SK-N-SH treated with all-trans-retinoic acid at 6 μM for 48 hours (cell line): ENCODE measurements at regions not wholly inside any gene's neighbourhood (a gene's known extent, or its start where the extent isn't known, plus 50 kb on each side); places are given as distances from the start of the nearest gene placed in this dataset.

ENCODE experiments used
- ATAC-seq: fragments of 200-7000 bp; cut with Tn5 transposase; 3 replicates; pipeline ENCODE4 v1.9.1; 2020; ENCODE audit warnings: mild to moderate bottlenecking, moderate library complexity
- ARNTL ChIP-seq: fragments of 450-650 bp; formaldehyde crosslinking; IDR thresholded peaks from 2 replicates; pipeline ENCODE4 v1.5.0; 2020; ENCODE audit warnings: low read depth, mild to moderate bottlenecking, moderate library complexity, borderline replicate concordance
- BACH2 ChIP-seq: fragments of 250-450 bp; sonication (Bioruptor Pico); IDR thresholded peaks from 2 replicates; pipeline ENCODE4 v1.9.0; 2021; ENCODE audit warnings: mild to moderate bottlenecking, borderline replicate concordance
- CSDC2 ChIP-seq: fragments of 250-450 bp; sonication (Bioruptor Pico); IDR thresholded peaks from 2 replicates; pipeline ENCODE4 v1.5.0; 2020; ENCODE audit warnings: mild to moderate bottlenecking, moderate library complexity
- ESRRG ChIP-seq: fragments of 250-450 bp; sonication (Bioruptor Pico); IDR thresholded peaks from 2 replicates; pipeline ENCODE4 v1.6.1; 2021; ENCODE audit warnings: mild to moderate bottlenecking
- ISL1 ChIP-seq: fragments of 250-450 bp; sonication (Bioruptor Pico); IDR thresholded peaks from 2 replicates; pipeline ENCODE4 v2.1.2; 2022; ENCODE audit warnings: mild to moderate bottlenecking, moderate library complexity
- OSR1 ChIP-seq: fragments of 250-450 bp; sonication (Bioruptor Pico); IDR thresholded peaks from 2 replicates; pipeline ENCODE4 v1.8.0; 2022; ENCODE audit warnings: moderate library complexity, mild to moderate bottlenecking, inconsistent platforms
- PPARA ChIP-seq: fragments of 250-450 bp; sonication (Bioruptor Pico); IDR thresholded peaks from 2 replicates; pipeline ENCODE4 v1.5.0; 2020; ENCODE audit warnings: mild to moderate bottlenecking, borderline replicate concordance
- RARB ChIP-seq: fragments of 250-450 bp; sonication (Bioruptor Pico); IDR thresholded peaks from 2 replicates; pipeline ENCODE4 v1.8.0; 2021; ENCODE audit warnings: mild to moderate bottlenecking, moderate library complexity
- SNAI2 ChIP-seq: fragments of 250-450 bp; sonication (Bioruptor Pico); IDR thresholded peaks from 2 replicates; pipeline ENCODE4 v1.5.0; 2020; ENCODE audit warnings: mild to moderate bottlenecking, moderate library complexity
- TCF4 ChIP-seq: fragments of 250-450 bp; sonication (Bioruptor Pico); IDR thresholded peaks from 2 replicates; pipeline ENCODE4 v1.8.0; 2021; ENCODE audit warnings: mild to moderate bottlenecking, moderate library complexity, borderline replicate concordance
- TOX ChIP-seq: fragments of 250-450 bp; sonication (Bioruptor Pico); IDR thresholded peaks from 2 replicates; pipeline ENCODE4 v1.8.0; 2021; ENCODE audit warnings: mild to moderate bottlenecking, moderate library complexity, borderline replicate concordance
- ZC3H10 ChIP-seq: fragments of 250-450 bp; sonication (Bioruptor Pico); IDR thresholded peaks from 2 replicates; pipeline ENCODE4 v1.5.1; 2021; ENCODE audit warnings: mild to moderate bottlenecking, moderate library complexity
- ZFP3 ChIP-seq: fragments of 250-450 bp; sonication (Bioruptor Pico); IDR thresholded peaks from 2 replicates; pipeline ENCODE4 v1.5.0; 2020; ENCODE audit warnings: mild to moderate bottlenecking, moderate library complexity
- ZFP30 ChIP-seq: fragments of 450-650 bp; formaldehyde crosslinking; IDR thresholded peaks from 2 replicates; pipeline ENCODE4 v1.5.0; 2022; ENCODE audit warnings: mild to moderate bottlenecking, moderate library complexity
- ZNF565 ChIP-seq: fragments of 450-650 bp; formaldehyde crosslinking; conservative IDR thresholded peaks from 2 replicates; pipeline ENCODE4 v1.5.0; 2020; ENCODE audit warnings: low read depth, mild to moderate bottlenecking, moderate library complexity
- ZNF70 ChIP-seq: fragments of 450-650 bp; formaldehyde crosslinking; IDR thresholded peaks from 2 replicates; pipeline ENCODE4 v1.5.0; 2020; ENCODE audit warnings: mild to moderate bottlenecking, moderate library complexity
- ZNF8 ChIP-seq: fragments of 450-650 bp; formaldehyde crosslinking; IDR thresholded peaks from 2 replicates; pipeline ENCODE4 v1.5.0; 2020; ENCODE audit warnings: mild to moderate bottlenecking, moderate library complexity
- TF ChIP-seq, protein P1 (sequence below): fragments of 250-450 bp; sonication (Bioruptor Pico); IDR thresholded peaks from 2 replicates; pipeline ENCODE4 v1.5.1; 2021; ENCODE audit warnings: mild to moderate bottlenecking, moderate library complexity
- TF ChIP-seq, protein P2 (sequence below): fragments of 250-450 bp; sonication (Bioruptor Pico); IDR thresholded peaks from 2 replicates; pipeline ENCODE4 v1.5.1; 2020; ENCODE audit warnings: low read depth, mild to moderate bottlenecking, moderate library complexity
- TF ChIP-seq, protein P3 (sequence below): fragments of 250-450 bp; sonication (Bioruptor Pico); IDR thresholded peaks from 2 replicates; pipeline ENCODE4 v1.5.0; 2020; ENCODE audit warnings: mild to moderate bottlenecking, moderate library complexity
- TF ChIP-seq, protein P4 (sequence below): fragments of 250-450 bp; sonication (Bioruptor Pico); IDR thresholded peaks from 2 replicates; pipeline ENCODE4 v1.8.0; 2021; ENCODE audit warnings: low read depth, mild to moderate bottlenecking, moderate library complexity, borderline replicate concordance
- TF ChIP-seq, protein P5 (sequence below): fragments of 250-450 bp; sonication (Bioruptor Pico); IDR thresholded peaks from 2 replicates; pipeline ENCODE4 v1.8.0; 2020; ENCODE audit warnings: mild to moderate bottlenecking, moderate library complexity, borderline replicate concordance

DNA sequence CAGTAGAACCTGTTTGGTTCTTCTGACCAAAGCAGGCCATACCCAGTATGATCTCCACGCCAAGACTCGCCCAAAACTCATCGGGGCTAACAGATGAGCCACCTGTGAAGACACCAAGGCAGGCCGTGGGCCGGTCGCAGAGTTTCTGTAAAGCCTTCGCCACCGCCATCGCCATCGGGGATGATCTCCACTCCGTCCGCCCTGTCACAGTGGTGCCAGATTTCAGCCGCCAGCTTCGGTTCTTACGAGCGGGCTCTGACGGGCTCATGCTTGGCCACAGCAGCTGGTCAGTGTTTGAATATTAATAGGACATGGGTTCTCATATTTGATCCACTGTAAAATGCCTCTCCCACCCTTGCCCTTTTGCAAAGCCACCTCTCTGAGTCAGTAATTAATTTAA lies 113.2 kb upstream of the TMEM132D start:
- no peak for ATAC-seq
- TF ChIP-seq ZC3H10 (no peak), ARNTL (CRISPR knock-in tag) (no peak)
- TF ChIP-seq, protein P1, sequence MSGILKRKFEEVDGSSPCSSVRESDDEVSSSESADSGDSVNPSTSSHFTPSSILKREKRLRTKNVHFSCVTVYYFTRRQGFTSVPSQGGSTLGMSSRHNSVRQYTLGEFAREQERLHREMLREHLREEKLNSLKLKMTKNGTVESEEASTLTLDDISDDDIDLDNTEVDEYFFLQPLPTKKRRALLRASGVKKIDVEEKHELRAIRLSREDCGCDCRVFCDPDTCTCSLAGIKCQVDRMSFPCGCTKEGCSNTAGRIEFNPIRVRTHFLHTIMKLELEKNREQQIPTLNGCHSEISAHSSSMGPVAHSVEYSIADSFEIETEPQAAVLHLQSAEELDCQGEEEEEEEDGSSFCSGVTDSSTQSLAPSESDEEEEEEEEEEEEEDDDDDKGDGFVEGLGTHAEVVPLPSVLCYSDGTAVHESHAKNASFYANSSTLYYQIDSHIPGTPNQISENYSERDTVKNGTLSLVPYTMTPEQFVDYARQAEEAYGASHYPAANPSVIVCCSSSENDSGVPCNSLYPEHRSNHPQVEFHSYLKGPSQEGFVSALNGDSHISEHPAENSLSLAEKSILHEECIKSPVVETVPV (CRISPR knock-in tag) = no peak
- TF ChIP-seq, protein P2, sequence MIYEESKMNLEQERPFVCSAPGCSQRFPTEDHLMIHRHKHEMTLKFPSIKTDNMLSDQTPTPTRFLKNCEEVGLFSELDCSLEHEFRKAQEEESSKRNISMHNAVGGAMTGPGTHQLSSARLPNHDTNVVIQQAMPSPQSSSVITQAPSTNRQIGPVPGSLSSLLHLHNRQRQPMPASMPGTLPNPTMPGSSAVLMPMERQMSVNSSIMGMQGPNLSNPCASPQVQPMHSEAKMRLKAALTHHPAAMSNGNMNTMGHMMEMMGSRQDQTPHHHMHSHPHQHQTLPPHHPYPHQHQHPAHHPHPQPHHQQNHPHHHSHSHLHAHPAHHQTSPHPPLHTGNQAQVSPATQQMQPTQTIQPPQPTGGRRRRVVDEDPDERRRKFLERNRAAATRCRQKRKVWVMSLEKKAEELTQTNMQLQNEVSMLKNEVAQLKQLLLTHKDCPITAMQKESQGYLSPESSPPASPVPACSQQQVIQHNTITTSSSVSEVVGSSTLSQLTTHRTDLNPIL (CRISPR knock-in tag) = no peak

DNA sequence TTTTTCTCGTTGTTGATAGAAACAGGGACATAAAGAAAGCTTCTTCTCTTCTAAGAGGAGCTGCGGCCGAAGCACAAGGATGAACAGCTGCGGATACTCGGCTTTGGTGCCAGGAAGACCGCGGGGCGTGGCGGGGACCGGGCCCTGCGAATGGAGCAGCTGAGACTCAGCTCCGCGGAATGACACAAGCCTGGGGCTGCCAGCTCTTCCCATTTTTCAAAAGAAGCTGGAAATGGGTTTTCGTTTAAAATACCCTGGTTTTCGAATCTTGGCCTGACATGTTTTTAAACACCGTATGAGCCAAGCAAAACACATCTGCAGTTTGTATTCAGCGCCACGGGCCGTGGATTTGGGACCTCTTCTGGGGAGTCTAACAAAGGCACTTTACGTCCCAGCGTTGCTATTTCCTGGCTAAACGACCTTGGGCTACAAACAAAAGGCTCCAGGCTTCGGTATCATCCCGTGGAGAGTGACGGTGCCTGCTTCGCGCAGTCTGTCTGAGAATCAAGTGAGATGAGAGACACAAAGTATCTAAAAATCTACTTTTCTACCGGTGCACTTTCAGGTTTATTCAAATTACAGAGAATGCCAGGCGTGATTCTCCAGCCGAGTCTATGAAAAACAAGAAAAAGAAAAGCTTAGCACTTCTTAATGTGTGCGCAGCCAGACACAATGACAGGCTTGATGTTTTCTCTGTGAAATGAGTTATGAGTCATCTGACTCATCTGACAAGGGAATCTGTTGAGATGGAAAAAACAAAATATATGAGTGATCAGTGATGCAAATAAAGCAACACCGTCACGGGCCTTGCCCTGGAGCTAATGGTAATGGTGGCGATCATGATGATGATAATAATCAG lies 114.0 kb upstream of the TMEM132D start:
- no peak for TF ChIP-seq ZFP3
- no peak for TF ChIP-seq BACH2 (CRISPR knock-in tag)
- TF ChIP-seq ZFP30 = no peak
- TF ChIP-seq, protein P3, sequence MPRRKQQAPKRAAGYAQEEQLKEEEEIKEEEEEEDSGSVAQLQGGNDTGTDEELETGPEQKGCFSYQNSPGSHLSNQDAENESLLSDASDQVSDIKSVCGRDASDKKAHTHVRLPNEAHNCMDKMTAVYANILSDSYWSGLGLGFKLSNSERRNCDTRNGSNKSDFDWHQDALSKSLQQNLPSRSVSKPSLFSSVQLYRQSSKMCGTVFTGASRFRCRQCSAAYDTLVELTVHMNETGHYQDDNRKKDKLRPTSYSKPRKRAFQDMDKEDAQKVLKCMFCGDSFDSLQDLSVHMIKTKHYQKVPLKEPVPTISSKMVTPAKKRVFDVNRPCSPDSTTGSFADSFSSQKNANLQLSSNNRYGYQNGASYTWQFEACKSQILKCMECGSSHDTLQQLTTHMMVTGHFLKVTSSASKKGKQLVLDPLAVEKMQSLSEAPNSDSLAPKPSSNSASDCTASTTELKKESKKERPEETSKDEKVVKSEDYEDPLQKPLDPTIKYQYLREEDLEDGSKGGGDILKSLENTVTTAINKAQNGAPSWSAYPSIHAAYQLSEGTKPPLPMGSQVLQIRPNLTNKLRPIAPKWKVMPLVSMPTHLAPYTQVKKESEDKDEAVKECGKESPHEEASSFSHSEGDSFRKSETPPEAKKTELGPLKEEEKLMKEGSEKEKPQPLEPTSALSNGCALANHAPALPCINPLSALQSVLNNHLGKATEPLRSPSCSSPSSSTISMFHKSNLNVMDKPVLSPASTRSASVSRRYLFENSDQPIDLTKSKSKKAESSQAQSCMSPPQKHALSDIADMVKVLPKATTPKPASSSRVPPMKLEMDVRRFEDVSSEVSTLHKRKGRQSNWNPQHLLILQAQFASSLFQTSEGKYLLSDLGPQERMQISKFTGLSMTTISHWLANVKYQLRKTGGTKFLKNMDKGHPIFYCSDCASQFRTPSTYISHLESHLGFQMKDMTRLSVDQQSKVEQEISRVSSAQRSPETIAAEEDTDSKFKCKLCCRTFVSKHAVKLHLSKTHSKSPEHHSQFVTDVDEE (CRISPR knock-in tag) = no peak
- TF ChIP-seq TCF4 = no peak
- no peak for TF ChIP-seq ESRRG
- no peak for TF ChIP-seq OSR1 (CRISPR knock-in tag)
- TF ChIP-seq ISL1 = no peak
- no peak for TF ChIP-seq SNAI2
- no peak for TF ChIP-seq CSDC2
- TF ChIP-seq, protein P4, sequence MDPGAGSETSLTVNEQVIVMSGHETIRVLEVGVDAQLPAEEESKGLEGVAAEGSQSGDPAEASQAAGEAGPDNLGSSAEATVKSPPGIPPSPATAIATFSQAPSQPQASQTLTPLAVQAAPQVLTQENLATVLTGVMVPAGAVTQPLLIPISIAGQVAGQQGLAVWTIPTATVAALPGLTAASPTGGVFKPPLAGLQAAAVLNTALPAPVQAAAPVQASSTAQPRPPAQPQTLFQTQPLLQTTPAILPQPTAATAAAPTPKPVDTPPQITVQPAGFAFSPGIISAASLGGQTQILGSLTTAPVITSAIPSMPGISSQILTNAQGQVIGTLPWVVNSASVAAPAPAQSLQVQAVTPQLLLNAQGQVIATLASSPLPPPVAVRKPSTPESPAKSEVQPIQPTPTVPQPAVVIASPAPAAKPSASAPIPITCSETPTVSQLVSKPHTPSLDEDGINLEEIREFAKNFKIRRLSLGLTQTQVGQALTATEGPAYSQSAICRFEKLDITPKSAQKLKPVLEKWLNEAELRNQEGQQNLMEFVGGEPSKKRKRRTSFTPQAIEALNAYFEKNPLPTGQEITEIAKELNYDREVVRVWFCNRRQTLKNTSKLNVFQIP (CRISPR knock-in tag) = no peak
- TF ChIP-seq, protein P1 (CRISPR knock-in tag) = no peak
- TF ChIP-seq PPARA = no peak
- TF ChIP-seq ARNTL (CRISPR knock-in tag) = no peak
- no peak for ATAC-seq

DNA sequence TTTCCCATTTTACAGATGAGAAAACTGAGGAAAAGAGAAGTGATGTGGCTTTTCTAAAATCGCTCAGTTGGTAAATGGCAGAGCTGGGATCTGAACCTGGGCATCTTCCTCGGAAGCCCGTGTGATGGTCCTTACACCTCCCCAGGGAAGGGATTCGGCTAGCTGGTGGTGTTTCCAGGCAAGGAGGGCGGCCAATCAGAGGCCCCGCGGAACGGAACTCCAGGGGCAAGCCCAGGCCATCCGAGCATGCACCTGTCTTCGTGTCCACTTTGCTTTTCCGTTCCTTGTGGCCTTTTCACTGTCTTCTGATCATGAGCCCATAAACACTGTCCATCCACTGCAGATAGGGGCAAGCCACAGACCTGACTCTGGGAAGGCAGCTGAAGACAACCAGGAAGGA lies 114.8 kb upstream of the TMEM132D start:
- ATAC-seq = no peak
- no peak for TF ChIP-seq BACH2 (CRISPR knock-in tag)
- no peak for TF ChIP-seq ZNF70 (CRISPR knock-in tag)
- no peak for TF ChIP-seq ZFP30
- no peak for TF ChIP-seq ZNF565 (CRISPR knock-in tag)
- TF ChIP-seq SNAI2 = no peak
- TF ChIP-seq ISL1 = no peak
- TF ChIP-seq ZC3H10 = no peak
- TF ChIP-seq OSR1 (CRISPR knock-in tag) = no peak

DNA sequence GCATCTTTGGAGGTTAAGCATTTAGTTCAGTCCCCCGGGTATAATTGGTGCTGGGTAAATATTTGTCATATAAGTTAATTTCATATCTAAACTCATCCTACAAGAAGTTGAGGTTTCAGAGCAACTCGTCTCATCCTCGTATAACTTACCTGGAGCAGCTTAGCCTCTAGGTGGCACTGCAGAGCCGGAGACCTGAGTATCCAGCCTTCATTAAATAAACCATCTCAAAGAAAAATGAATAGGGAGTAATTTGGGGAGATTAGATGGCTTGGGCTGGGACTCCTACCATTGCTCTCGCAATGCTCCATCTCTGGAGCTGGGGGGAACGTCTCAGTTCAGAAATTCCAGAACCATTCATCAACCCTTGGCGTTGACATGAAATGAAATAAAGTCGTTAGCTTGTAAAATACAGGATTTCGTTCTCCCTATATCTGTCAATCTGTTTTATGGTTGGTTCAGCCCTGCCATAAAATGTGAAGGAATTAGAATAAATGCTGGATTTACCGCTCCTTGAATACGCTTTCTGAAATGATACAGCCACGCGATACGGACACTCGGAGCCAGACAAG lies 122.9 kb upstream of the TMEM132D start:
- no peak for ATAC-seq
- TF ChIP-seq ESRRG (no peak), BACH2 (CRISPR knock-in tag) (no peak), ZFP30 (no peak), TOX (no peak), ZNF8 (CRISPR knock-in tag) (no peak), ARNTL (CRISPR knock-in tag) (no peak), ISL1 (no peak), ZFP3 (no peak), RARB (CRISPR knock-in tag) (no peak), ZNF70 (CRISPR knock-in tag) (no peak), ZNF565 (CRISPR knock-in tag) (no peak), SNAI2 (no peak), PPARA (no peak)
- TF ChIP-seq, protein P1 (CRISPR knock-in tag) = no peak
- TF ChIP-seq, protein P5, sequence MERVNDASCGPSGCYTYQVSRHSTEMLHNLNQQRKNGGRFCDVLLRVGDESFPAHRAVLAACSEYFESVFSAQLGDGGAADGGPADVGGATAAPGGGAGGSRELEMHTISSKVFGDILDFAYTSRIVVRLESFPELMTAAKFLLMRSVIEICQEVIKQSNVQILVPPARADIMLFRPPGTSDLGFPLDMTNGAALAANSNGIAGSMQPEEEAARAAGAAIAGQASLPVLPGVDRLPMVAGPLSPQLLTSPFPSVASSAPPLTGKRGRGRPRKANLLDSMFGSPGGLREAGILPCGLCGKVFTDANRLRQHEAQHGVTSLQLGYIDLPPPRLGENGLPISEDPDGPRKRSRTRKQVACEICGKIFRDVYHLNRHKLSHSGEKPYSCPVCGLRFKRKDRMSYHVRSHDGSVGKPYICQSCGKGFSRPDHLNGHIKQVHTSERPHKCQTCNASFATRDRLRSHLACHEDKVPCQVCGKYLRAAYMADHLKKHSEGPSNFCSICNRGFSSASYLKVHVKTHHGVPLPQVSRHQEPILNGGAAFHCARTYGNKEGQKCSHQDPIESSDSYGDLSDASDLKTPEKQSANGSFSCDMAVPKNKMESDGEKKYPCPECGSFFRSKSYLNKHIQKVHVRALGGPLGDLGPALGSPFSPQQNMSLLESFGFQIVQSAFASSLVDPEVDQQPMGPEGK (CRISPR knock-in tag) = no peak
